ENCODE measurements at regions not wholly inside any gene's neighbourhood (a gene's known extent, or its start where the extent isn't known, plus 50 kb on each side); places are given as distances from the start of the nearest gene placed in this dataset.

DNA sequence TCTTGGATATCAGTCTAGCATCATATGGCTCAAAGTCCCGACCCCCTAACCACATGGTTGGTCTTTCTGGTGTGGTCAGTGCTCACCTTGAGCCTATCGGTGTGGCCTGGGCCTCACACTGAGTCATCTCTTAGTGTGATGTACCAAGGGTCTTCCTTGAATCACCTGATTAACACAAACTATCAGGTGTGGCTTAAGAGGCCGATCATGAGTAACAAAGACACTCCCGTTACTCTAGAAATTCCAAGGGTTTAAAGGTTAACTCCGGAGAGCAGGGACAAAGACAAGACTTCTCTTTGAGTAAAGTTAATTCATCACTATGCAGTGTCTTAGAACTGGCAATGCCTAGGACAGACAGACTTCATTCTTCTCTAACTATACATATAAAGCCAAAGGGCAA is 52.3 kb upstream of the ARMC3 start:
- no peak for DNase-seq

GRCh38 chr10:22874189-22874854 is 53.5 kb upstream of the ARMC3 start:
- no peak for DNase-seq

DNA sequence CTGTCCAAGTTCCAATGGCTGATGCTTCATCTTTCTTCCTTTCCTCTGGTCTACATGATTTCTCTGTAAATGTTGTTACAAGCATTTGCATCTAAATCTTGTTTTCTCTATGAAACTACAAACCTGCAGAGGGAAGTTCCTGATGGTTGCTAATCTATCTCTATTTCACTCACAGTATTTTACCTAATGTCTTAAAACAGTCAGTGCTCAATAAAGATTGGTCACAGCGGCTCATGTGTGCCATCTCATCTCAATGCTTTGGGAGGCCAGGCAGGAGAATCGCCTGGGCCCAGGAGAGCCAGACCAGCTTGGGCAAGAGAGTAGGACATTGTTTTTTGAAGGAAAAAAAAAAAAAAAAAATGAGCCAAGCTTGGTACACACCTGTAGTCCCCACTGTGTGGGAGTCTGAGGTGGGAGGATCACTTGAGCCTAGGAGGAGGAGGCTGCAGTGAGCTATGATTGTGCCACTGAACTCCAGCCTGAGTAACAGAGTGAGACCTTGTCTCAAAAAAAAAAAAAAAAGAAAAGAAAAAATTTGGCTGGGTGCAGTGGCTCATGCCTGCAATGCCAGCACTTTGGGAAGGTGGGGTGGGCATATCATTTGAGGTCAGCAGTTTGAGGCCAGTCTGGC is 71.3 kb upstream of the ARMC3 start:
- no peak for DNase-seq

DNA sequence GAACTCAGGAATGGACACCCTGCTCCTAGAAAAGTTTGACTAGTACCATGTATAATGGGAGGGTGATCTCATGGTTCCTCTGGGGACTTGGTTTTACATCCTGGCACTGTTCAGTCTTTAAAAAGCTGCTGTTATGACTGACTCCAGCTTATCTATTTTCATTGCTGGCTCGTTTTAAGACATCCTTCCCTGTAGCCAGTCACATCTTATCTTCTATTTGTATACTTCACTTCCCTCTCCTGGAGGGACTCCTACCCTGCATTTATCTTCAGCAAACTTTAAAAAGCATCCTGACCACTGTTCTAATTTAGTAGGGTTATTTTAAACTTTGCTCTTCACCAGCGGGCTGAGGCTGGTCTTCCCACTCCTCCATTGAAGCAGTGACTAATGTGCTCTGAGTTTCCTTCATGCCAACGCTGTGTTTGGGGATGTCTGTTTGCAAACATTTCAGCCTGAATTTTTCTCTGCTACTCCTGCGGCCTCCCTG is 72.9 kb upstream of the ARMC3 start:
- DNase-seq = peak; percentile 16

DNA sequence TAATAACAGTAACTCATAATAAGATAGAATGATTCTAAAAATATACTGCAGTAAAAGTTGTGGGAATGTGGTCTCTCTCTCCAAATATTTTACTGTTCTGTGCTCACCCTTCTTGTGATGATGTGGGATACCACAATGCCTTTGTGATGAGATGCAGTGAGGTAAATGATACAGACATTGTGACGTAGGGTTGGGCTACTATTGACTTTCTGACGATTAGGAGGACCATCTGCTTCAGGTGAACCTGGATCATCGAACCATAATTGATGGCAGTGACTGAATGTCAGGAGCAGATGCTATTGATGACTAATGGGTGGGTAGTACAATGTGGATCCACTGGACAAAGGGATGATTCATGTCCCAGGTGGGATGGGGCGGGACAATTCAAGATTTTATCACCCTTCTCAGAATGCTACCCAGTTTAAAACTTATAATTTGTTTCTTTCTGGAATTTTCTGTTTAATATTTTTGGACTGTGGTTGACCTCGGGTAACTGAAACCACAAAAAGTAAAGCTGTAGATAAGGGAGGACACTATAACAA is 73.9 kb upstream of the ARMC3 start:
- peak; percentile 39 for DNase-seq

- DNase-seq = no peak
Observed at GRCh38 chr10:22852712-22853353, 75.0 kb upstream of the ARMC3 start.

DNA sequence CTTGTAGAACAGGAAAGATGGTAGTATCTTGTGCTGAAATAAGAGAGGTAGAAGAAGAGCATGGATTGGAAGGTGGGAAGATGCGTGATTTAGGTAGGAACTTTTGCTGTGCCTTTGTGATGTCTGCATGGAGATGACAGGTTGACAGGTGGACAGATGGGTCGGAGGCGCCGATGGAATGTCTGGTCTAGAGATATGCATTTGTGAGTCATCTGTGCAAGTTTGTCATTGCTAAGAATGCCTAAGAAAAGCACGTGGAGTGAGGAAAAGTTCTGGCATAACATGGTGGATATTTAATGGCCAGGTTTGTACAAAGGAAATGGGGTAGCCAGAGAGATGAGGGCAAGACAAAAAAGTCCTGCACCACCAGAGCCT is 76.0 kb upstream of the ARMC3 start:
- DNase-seq = peak; percentile 34

GRCh38 chr10:22850541-22850940 is 77.3 kb upstream of the ARMC3 start:
- DNase-seq = no peak

- no peak for DNase-seq
Observed at GRCh38 chr10:22849077-22849805, 78.6 kb upstream of the ARMC3 start.

DNA sequence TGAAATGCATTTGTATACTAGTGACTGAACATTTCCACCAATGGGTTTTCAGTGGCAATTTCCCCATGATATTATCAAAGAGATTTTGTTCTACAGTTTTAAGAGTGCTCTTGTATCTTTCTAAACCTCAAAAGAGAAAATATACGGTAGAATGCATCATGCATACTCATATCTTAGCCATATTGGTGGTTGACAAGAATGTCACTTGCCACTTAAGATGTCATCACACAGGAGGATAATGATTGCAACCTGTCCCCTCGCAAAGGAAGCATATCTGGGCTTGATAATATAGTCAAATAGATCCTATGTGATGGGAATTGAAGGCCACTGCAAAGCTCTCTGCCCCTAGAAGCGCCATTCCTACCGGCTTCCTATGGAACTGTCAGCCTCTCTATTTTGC is 79.3 kb upstream of the ARMC3 start:
- DNase-seq = no peak

DNA sequence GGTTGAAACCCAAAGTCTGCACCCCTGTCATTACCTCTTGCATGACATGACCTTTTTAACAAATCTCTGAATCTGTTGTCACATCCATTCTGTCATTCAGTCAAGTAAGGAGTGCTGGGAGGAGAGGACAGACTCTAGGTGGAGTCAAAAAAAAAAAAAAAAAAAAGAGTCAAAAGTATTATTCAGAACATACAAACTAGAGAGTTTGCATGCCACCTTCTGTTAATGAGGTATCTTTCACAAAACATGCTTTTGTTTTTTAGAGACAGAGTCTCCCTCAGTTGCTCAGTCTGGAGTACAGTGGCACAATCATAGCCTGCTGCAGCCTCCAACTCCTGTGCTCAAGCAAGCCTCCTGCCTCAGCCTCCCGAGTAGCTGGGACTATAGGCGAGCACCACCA is 81.6 kb upstream of the ARMC3 start:
- DNase-seq = no peak

DNA sequence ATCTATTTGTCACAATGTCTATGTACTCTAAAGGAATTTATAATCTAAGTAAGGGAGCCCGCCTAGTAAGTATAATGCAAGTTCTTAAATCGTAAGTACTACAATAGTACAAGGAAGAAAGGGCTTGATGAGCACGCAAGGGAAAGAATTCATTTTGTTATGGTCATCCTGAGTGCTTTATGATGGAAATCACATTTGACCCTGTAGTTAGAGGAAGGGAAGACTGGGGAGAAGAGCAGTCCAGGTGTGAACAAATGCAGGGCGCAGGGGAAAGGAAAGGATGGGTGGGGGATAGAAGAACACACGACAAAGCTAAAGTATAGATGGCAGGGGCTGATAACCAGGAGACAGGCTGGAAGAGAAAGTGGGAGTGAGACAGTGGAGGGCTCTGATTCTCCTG is 88.2 kb upstream of the ARMC3 start:
- DNase-seq = no peak

DNA sequence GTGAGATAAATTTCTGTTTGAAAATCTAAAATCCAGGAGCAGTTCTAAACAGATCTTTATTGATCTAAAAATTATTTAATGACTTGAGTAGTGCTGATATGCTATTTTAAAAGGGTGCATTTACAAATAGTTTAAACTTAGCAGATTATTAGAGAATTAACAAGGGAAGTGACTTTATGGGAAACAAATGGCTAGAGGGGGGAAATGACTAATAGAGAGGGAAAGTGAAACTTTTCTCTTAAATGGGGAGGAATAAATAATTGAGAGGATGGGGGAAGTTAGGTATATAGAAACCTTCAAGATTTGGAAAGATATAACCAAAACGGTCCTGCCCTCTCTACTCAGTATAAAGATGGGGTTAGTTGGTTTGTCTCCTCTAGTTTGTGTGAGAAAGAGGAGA is 90.1 kb upstream of the ARMC3 start:
- no peak for DNase-seq

GRCh38 chr10:22837351-22837750 is 90.5 kb upstream of the ARMC3 start:
- DNase-seq = no peak

GRCh38 chr10:22834471-22834870 is 93.4 kb upstream of the ARMC3 start:
- no peak for DNase-seq

DNA sequence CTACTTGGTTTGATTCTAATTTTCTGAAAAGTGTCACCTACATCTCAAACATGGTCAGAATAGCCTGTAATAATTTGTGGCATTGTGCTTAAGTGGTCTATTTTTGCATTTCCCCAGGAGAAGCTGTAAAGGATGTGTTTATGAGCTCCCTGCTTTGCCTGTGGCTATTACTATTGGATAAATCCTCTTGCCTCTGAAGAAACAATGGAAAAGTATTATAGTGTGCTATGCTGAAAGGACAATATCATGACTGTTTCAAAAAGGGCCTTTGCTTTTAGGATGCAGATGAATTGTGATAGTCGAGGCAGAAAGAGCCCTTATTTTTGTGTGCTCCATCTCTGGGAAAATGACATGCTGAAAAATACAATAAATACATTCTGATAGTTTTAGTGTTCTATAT is 94.1 kb upstream of the ARMC3 start:
- no peak for DNase-seq

GRCh38 chr10:22833353-22833752 is 94.5 kb upstream of the ARMC3 start:
- no peak for DNase-seq

GRCh38 chr10:22832851-22833250 is 95.0 kb upstream of the ARMC3 start:
- no peak for DNase-seq

GRCh38 chr10:22832066-22832602 is 95.7 kb upstream of the ARMC3 start:
- DNase-seq = no peak

DNA sequence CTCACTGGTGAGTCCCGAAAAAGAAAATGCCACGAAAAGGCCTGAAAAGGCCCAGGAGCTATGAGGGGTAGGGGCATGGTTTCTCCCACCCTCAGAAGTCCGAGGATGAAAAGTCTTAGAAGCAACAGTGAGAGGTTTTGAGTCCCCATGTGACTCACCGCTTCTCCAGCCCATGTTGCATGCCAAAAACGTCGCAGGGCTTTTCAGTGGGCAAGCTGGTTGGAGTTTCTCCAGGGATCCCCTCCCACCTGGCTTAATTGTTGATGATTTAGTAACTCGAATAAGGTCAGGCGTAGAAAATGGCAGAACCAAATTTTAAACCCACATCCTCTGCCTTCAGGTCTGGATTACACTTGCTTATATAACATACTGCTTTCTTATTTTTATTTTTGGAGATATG is 96.3 kb upstream of the ARMC3 start:
- DNase-seq = no peak

DNA sequence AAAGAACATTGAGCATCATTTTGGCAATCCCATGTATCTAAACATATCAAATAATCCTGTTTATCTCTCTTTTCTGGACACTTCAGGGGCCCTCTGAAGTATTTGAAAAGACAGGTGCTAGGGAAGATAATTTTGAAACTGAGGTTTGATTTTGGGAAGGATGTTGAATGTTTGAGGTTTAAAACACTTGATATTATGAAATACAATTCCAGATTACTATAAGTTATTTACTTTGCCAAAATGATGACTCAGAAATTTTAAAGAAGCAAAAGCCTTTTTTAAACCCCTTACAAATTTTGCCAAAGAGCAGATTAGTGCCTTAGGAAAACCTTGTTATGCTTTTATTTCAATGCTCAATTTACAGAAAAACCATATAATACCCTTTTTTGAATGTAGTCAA is 99.1 kb upstream of the ARMC3 start:
- DNase-seq = peak; percentile 34

DNA sequence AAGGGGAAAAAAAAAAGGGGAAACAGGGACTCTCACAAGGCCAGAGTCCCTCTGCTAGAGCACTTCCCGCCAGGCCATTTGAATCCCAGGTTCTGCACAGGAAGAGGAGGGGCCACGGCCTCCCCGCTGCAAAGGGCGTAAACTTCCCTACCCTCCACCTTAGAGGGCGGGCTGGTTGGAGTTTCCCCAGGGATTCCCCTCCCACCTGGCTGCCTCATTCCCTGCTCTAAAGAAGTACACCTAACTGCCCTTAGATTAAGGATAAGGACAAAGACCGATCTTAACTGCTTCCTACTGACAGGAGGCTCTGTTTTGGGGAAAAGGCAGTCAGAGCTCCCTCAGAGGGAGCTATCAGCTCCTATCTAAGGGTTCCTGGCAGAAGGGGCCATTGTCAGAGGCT is 102.0 kb upstream of the ARMC3 start:
- DNase-seq = no peak

GRCh38 chr10:22824984-22825383 is 102.9 kb upstream of the ARMC3 start:
- DNase-seq = peak; percentile 71
